HG03571 (cell line): ENCODE measurements at regions not wholly inside any gene's neighbourhood (a gene's known extent, or its start where the extent isn't known, plus 50 kb on each side); places are given as distances from the start of the nearest gene placed in this dataset.
"Not testable (repeated sequence)": the region's sequence is repeated elsewhere in the genome, so short reads cannot be mapped to it uniquely, and the experiment has no call there.

Experiments
- ATAC-seq: cut with Tn5 transposase; IDR thresholded peaks from one replicate; pipeline ENCODE4 v1.9.1; 2021; ENCODE audit not compliant: unreplicated experiment

DNA sequence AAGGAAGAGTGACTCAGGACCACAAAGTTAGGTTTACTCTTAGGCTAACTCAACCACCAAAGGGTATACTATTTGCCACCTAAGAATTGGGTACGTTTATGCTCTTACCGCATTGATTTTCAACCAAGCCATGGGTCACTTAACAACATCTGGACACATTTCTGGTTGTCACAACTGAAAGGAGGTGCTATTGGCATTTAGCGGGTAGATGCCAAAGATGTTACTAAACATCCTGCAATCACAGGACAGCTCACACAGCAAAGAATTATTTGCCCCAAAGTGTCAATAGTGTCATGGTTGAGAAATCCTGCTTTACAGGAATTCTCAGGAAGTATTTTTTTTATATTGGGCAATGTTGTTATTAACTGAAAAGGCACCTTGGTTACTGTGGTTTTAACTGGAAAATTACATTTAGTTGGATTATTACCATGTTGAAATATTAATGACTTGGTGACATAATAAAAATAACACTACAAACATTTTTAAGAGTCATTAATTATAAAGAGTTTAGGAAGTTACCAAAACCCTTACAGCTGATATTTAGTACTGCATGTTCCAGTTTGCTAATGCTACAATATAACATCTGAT, 185.0 kb upstream of the TMEM196 start:
- ATAC-seq = no peak

DNA sequence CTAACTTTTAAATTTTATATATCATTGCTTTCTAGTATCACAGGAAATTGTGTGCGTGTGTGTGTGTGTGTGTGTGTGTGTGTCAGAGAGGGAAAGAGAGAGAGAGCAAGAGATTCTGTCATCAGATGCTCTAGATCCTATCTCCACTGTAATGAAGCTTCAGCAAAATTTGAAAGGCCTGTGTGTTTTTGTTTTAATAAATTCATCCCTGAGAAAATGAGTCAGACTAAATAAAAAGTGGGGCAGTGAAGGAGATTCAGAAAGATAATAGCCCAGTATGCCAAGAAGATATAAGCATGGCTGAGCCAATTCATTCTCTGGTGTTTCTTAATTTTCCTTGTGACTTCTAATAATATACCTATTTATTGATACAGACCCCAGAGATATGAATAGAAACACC, 184.2 kb upstream of the TMEM196 start:
- ATAC-seq = no peak

DNA sequence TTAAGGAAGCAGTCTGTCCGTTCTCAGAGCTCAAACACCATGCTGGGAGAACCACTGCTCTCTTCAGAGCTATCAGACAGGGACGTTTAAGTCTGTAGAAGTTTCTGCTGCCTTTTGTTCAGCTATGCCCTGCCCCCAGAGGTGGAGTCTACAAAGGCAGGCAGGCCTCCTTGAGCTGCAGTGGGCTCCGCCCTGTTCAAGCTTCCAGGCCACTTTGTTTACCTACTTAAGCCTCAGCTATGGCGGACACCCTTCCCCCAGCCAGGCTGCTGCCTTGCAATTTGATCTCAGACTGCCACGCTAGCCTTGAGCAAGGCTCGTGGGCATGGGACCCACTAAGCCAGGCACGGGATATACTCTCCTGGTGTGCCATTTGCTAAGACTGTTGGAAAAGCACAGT, 180.7 kb upstream of the TMEM196 start:
- not testable (repeated sequence) for ATAC-seq

GRCh38 chr7:19953411-19953810, 180.0 kb upstream of the TMEM196 start:
- ATAC-seq = not testable (repeated sequence)

DNA sequence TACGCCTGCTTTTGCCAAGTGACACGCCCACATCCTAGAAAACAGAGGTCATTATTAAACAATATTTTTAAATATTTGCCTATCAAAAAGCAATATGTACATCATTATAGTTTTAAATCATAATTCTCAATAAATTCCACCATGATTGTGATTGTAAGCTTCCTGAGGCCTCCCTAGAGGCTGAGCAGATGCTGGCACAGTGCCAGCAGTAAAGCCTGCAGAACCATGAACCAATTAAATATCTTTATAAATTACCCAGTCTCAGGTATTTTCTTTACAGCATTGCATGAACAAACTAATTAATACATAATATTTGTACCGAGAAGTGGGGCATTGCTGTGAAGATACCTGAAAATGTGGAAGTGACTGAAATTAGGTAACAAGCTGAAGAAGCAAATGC, 174.7 kb upstream of the TMEM196 start:
- no peak for ATAC-seq

GRCh38 chr7:19944363-19945120, 171.1 kb upstream of the TMEM196 start:
- ATAC-seq = no peak

DNA sequence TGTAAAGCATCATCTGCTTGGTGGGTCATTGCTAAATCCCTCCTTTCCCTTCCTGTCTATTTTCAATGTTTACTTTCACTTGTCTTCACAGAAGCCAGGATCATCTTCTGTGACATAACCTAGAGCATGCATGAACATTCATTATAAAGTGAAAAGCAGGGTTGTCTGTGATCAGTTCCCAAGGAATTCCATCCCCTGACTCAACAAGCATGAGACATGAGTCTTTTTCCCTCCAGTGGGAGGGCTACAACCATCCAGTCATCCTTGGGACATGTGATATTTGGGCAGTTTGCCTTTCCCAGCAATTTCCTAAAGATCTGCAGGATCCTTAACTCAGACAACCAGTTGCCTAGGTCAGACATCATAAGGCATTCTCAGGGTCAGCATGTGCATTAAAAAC, 166.3 kb upstream of the TMEM196 start:
- no peak for ATAC-seq

DNA sequence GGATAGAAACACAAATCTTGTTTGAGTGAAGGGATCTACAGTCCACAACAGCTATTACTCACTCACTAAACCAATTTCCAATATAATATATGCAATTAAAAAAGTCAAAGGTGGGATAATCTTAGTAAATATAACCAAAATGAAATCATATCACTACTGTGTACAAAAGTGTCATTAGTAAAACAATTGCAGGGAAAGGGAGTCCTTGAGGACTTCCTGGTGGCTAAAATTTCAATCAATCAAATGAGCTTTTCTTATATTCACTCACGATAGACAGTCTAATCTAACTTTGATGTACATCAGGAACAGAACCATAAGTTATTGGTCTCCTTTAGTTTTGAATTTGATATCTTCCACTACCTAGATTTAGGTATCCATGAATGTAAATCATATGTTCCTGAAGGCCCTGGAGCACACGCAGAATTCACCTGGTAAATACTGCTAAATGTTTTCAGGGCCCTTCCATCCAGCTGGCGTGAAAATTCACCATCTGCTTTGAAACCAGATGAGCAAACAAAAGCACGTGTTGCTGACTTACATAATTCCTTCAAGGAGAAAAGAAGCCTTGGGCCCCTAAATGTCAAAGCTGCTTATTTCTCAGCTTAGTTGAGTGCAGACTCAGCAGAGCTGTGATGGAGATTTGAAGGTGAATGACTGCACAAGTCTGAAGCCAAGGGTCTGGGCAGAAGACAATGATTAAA, 159.3 kb upstream of the TMEM196 start:
- ATAC-seq = no peak

GRCh38 chr7:19930851-19931250, 157.4 kb upstream of the TMEM196 start:
- no peak for ATAC-seq

DNA sequence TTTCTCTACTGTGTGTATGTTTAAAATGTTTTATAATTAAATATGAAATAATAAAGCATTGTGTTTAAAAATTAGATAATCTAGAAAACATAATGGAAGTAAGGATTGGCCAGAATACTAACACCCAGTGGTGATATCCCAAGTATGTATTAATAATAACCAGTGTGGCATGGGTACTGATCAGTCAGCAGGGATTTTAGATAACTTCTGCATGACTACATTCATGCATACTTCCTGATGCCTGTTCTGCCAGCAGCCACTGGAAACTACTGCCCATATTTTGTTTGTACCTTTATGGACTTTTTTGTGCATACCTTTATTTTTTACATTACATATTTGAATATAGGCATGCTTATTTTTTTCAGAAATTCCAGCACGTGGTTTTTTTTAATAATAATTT, 156.6 kb upstream of the TMEM196 start:
- ATAC-seq = no peak

DNA sequence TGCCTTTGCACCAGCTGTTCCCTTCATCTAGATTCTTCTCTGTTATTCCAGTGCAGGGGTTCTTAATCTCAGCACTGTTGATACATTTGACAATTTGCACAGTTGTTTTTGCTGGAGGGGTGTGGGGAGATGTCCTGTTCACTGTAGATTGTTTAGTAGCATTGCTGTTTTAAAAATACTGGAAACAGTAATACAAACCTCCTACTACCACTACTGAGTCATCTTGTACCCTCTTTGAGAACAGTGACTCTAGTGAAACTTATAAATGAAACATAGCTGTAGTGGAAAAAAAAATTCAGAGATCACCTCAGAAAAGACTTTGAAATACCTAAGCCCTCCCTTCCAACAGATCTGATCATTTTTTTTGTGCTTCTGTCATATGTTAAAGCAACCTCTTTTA, 154.8 kb upstream of the TMEM196 start:
- ATAC-seq = peak; percentile 68

DNA sequence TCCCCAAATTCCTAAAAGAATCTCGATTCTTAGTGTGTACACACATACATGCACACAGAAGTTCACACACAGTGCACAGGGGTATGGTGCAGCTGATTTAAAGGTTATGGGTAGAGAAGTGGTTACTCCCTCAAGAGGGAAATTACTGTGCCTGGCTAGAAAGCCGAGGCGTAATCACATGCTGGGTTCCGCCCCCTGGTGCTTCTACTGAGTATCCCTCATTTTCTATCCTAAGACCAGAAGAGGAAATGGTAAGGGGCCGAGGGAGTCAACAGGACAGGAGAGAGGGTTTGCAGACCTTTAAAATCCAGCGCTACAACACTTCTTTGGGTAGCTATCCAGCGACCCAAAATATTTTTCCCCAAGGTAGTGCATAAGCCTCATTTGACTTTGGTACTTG, 147.3 kb upstream of the TMEM196 start:
- ATAC-seq = no peak

DNA sequence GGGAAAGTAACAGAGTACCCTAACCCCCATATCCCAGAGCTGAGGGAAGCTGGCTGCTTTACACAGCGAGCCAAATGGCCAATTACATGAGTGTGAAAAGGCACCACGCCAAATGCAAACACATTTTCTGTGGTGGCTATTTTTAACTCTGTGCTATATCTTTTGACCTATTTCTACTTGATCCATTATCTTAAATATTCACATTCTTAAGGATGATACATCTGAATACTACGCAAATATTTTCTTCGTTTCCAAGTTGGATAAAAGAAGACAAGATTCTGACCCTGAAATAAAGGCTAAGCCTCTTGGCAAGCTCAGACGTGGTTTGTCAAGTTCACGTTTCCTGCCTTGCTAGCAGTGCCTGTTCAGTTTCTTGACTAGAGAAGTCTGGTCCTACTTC, 146.7 kb upstream of the TMEM196 start:
- ATAC-seq = no peak

GRCh38 chr7:19919261-19920095, 146.1 kb upstream of the TMEM196 start:
- ATAC-seq = no peak

GRCh38 chr7:19916046-19916445, 142.6 kb upstream of the TMEM196 start:
- no peak for ATAC-seq

GRCh38 chr7:19915596-19915995, 142.2 kb upstream of the TMEM196 start:
- ATAC-seq = no peak

- ATAC-seq = no peak
Observed at GRCh38 chr7:19914866-19915265, 141.4 kb upstream of the TMEM196 start.

- no peak for ATAC-seq
Observed at GRCh38 chr7:19900118-19900517, 126.7 kb upstream of the TMEM196 start.

DNA sequence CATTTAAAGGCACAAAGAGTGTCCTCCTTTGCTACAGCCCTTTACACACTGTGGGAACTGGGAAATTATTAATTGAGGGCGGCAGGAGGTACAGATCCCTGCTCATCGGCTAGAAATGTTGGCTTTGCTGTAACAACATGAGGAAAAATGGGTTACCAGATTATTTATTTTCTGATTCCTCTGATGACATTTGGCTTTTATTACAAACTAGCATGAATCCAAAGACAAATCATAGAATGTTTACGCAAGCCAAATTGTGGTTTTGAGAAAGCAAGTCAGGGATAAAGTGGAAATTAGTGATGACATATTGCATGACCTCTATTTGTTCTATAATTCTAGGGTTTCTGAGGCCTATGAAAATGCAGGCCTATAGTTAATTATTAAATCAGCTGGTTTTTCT, 126.1 kb upstream of the TMEM196 start:
- ATAC-seq = no peak

GRCh38 chr7:19882893-19883292, 109.5 kb upstream of the TMEM196 start:
- not testable (repeated sequence) for ATAC-seq

DNA sequence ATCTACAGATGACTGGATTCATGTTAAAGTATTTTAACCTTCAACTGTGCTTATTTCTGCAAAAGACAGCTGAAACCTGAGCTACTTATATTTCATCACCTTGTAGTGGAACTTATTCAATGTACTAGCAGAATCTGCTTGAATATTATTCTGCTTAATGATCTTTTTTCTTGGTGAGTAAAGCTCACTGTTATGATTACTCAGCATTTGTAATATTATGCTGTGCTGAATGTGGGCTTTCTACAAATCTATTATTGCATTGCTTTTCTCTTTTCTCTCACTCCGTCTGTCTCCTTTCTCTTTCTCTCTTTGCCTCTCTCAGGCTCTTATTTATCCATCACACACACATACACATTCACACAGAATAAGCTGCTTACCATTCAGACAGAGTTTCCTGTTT, 98.7 kb upstream of the TMEM196 start:
- no peak for ATAC-seq
